ENCODE measurements at regions not wholly inside any gene's neighbourhood (a gene's known extent, or its start where the extent isn't known, plus 50 kb on each side); places are given as distances from the start of the nearest gene placed in this dataset.

DNA sequence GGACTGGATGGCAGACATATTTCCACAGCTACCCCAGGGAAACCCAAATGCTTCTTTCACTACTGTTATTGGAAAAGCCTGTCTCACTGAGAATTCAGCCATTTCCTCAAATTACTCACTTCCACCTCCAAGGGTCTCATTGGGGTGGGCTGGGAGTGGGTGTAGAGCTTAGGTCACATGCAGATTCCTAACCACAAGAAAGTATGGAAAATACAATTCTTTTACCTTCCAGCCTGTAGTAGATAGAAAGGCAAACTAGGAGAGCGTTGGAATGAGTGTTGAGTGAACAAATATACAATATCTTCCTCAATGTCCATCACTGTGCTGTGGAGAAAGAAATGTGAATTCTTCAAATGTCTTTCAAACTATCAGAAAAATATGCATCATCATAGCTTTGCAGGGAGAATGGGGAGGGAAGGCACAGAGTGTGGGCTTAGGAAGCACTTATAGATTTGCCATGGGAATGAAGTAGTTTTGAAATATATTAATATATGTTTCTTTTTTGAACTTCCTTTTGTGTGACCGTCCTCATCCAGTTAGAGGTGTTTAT is 245.3 kb upstream of the JADE1 start:
- Histone ChIP-seq H3K27me3 (ENCODE audit: insufficient read depth, low read length) (no peaks in the 10 kb centered on the region; the same call in 1 of the 2 replicates), H4K20me1 (ENCODE audit: insufficient read depth, low read length) (no peaks in the 10 kb centered on the region), H3K4me3 (ENCODE audit: low read depth, low read length, poor library complexity, severe bottlenecking) (no peak overlapping the region), H2AFZ (ENCODE audit: low read length) (no peak overlapping the region), H3K27ac (ENCODE audit: low read depth, low read length, poor library complexity, severe bottlenecking) (no peak overlapping the region), H3K36me3 (ENCODE audit: insufficient read depth, low read length) (no peaks in the 10 kb centered on the region), H3F3A (ENCODE audit: insufficient read depth, low read length) (no peaks in the 10 kb centered on the region), H3K9ac (ENCODE audit: low read length) (no peak overlapping the region), H3K4me1 (ENCODE audit: insufficient read depth, low read length, severe bottlenecking) (no peaks in the 10 kb centered on the region), H3K9me2 (ENCODE audit: low read depth, low read length) (no peaks in the 10 kb centered on the region), H3K79me2 (ENCODE audit: insufficient read depth, low read length) (no peaks in the 10 kb centered on the region), H3K4me2 (ENCODE audit: low read length) (no peak overlapping the region), H3K9me3 (ENCODE audit: low read length) (no peaks in the 10 kb centered on the region)
- TF ChIP-seq, protein P1, sequence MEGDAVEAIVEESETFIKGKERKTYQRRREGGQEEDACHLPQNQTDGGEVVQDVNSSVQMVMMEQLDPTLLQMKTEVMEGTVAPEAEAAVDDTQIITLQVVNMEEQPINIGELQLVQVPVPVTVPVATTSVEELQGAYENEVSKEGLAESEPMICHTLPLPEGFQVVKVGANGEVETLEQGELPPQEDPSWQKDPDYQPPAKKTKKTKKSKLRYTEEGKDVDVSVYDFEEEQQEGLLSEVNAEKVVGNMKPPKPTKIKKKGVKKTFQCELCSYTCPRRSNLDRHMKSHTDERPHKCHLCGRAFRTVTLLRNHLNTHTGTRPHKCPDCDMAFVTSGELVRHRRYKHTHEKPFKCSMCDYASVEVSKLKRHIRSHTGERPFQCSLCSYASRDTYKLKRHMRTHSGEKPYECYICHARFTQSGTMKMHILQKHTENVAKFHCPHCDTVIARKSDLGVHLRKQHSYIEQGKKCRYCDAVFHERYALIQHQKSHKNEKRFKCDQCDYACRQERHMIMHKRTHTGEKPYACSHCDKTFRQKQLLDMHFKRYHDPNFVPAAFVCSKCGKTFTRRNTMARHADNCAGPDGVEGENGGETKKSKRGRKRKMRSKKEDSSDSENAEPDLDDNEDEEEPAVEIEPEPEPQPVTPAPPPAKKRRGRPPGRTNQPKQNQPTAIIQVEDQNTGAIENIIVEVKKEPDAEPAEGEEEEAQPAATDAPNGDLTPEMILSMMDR (IDR thresholded peaks at IDR 0.05; ENCODE audit: low read length) = no peak
- no peak for TF ChIP-seq EZH2 (IDR thresholded peaks at IDR 0.05; ENCODE audit: borderline replicate concordance, low read length)

DNA sequence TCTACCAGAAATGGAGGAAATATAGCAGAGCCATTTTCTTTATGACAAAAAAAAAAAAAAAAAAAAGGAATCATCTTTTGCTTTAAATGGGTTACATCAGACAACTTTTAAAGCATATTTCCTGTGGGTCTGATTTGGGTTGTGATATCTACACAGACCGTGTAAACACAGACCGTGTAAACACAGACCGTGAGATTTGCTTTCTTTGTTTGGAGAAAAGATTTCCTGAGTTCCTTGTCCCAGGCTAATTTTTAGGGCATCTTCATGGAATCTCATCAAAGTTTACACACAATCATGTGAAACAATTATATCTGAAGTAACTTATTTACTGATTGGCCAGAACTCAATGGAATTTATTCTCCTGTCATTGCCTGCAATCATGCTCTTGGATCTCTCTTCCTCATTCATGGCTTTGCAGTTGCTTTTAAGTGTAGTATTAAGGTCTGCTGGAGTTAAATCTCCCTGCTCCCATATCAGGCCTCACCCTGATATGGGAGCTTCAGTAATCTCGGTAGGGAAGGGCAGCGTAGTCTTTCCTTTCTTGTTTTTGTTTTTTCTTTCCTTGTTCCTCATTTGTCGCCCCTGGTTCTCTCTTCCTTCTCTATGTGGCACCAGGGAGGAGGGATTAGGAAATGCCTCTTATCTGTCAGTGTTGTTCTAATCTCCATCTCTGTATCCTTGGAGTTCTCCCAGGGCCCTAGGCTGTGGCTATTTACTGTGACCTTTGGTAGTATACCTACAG is 248.6 kb upstream of the JADE1 start:
- Histone ChIP-seq H3F3A (ENCODE audit: insufficient read depth, low read length) (no peaks in the 10 kb centered on the region), H3K4me1 (ENCODE audit: insufficient read depth, low read length, severe bottlenecking) (no peaks in the 10 kb centered on the region), H3K9ac (ENCODE audit: low read length) (no peak overlapping the region), H3K9me3 (ENCODE audit: low read length) (no peaks in the 10 kb centered on the region), H2AFZ (ENCODE audit: low read length) (no peak overlapping the region), H3K79me2 (ENCODE audit: insufficient read depth, low read length) (no peaks in the 10 kb centered on the region), H3K36me3 (ENCODE audit: insufficient read depth, low read length) (no peaks in the 10 kb centered on the region), H4K20me1 (ENCODE audit: insufficient read depth, low read length) (no peaks in the 10 kb centered on the region), H3K27ac (ENCODE audit: low read depth, low read length, poor library complexity, severe bottlenecking) (no peak overlapping the region), H3K4me3 (ENCODE audit: low read depth, low read length, poor library complexity, severe bottlenecking) (no peak overlapping the region), H3K27me3 (ENCODE audit: insufficient read depth, low read length) (no peaks in the 10 kb centered on the region; the same call in 1 of the 2 replicates), H3K9me2 (ENCODE audit: low read depth, low read length) (no peaks in the 10 kb centered on the region), H3K4me2 (ENCODE audit: low read length) (no peak overlapping the region)
- TF ChIP-seq, protein P1 (IDR thresholded peaks at IDR 0.05; ENCODE audit: low read length) = no peak
- TF ChIP-seq EZH2 (IDR thresholded peaks at IDR 0.05; ENCODE audit: borderline replicate concordance, low read length) = no peak

DNA sequence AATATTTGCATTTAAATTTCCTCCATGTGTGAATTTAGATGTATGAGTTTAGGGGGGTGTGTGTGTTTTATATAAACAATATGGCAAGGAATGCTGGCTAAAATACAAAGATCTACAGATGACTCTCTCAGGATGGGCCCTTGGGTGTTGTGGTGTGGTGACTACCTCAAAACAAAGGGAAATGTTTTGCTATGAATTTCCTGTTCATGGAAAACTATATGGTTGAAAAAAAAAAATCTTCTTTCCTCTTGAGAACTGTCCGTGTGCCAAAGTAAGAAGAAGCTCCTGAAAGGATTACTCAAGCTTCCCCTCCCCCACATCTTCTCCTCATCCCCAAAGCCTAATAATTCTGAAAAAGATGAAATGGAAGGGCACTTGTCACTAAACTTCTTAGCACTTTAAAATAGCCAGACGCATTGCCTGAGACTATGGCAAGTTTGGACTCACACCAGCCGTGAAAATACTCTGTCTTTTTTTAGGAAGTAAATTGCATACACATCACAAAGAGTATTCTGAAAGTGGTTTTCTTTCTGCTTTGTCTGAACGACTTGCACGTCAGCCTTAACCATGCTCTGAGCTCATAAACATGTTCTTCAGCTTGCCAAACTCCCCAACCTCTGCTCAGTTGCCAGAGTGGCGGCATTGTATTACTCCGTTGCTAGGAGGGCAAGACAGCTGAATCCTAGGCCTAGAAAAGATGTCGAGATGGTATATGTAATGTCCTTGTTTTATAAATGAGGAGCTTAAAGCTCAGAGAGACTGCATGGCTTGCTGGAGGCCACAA is 250.4 kb upstream of the JADE1 start:
- Histone ChIP-seq H3K9ac (ENCODE audit: low read length) (no peak overlapping the region), H4K20me1 (ENCODE audit: insufficient read depth, low read length) (no peaks in the 10 kb centered on the region), H3K27ac (ENCODE audit: low read depth, low read length, poor library complexity, severe bottlenecking) (no peak overlapping the region), H3K79me2 (ENCODE audit: insufficient read depth, low read length) (no peaks in the 10 kb centered on the region), H3K27me3 (ENCODE audit: insufficient read depth, low read length) (no peaks in the 10 kb centered on the region), H3F3A (ENCODE audit: insufficient read depth, low read length) (no peaks in the 10 kb centered on the region), H3K9me2 (ENCODE audit: low read depth, low read length) (no peaks in the 10 kb centered on the region), H3K9me3 (ENCODE audit: low read length) (no peaks in the 10 kb centered on the region), H3K4me3 (ENCODE audit: low read depth, low read length, poor library complexity, severe bottlenecking) (no peak overlapping the region), H3K4me2 (ENCODE audit: low read length) (no peak overlapping the region), H3K4me1 (ENCODE audit: insufficient read depth, low read length, severe bottlenecking) (no peaks in the 10 kb centered on the region), H2AFZ (ENCODE audit: low read length) (no peak overlapping the region), H3K36me3 (ENCODE audit: insufficient read depth, low read length) (no peaks in the 10 kb centered on the region)
- TF ChIP-seq, protein P1 (IDR thresholded peaks at IDR 0.05; ENCODE audit: low read length) = no peak
- no peak for TF ChIP-seq EZH2 (IDR thresholded peaks at IDR 0.05; ENCODE audit: borderline replicate concordance, low read length)
